ENCODE measurements at regions not wholly inside any gene's neighbourhood (a gene's known extent, or its start where the extent isn't known, plus 50 kb on each side); places are given as distances from the start of the nearest gene placed in this dataset.

DNA sequence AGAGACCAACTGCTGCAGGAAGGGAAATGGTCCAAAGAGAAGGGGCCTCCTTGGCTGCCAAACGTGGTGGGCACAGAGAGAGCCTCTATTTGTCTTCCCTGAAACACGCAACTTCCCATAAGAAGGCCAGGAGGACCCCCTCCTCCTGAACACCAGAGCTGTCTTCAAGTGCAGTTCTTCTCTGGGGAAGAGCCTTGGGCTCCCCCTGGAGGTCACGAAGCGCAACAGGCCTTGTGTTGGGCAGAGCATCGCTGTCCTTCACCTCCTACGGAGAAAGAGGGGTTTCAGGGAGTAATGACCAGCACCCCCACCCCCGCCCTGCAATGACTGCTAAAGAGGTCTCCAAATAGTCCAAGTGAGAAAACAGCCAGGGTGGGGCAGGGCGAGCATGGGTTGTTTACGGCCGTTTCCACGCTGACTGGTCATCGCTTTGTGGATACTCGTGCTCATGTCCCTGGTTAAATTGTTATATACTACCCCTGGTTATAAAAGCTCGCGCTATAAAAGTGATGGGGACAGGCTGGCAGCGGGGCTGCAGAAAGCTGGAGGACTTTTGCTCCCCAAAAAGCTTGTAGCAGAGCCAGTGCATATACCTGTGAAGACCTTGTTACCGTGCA, 397.5 kb upstream of the ATP10A start:
- TF ChIP-seq, protein P1, sequence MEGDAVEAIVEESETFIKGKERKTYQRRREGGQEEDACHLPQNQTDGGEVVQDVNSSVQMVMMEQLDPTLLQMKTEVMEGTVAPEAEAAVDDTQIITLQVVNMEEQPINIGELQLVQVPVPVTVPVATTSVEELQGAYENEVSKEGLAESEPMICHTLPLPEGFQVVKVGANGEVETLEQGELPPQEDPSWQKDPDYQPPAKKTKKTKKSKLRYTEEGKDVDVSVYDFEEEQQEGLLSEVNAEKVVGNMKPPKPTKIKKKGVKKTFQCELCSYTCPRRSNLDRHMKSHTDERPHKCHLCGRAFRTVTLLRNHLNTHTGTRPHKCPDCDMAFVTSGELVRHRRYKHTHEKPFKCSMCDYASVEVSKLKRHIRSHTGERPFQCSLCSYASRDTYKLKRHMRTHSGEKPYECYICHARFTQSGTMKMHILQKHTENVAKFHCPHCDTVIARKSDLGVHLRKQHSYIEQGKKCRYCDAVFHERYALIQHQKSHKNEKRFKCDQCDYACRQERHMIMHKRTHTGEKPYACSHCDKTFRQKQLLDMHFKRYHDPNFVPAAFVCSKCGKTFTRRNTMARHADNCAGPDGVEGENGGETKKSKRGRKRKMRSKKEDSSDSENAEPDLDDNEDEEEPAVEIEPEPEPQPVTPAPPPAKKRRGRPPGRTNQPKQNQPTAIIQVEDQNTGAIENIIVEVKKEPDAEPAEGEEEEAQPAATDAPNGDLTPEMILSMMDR (IDR thresholded peaks at IDR 0.05; ENCODE audit: low read depth, low read length, poor library complexity, severe bottlenecking): peak; percentile 64
- no peak for TF ChIP-seq EZH2phosphoT487 (IDR thresholded peaks at IDR 0.05; ENCODE audit: borderline replicate concordance, low read length)
